NB4 (cell line): ENCODE measurements at regions not wholly inside any gene's neighbourhood (a gene's known extent, or its start where the extent isn't known, plus 50 kb on each side); places are given as distances from the start of the nearest gene placed in this dataset.

Experiments used
- CTCF ChIP-seq: IDR thresholded peaks from one replicate; pipeline ENCODE4 v1.5.1; 2012; ENCODE audit warnings: low read depth, low read length
- MAX ChIP-seq: IDR thresholded peaks from 2 replicates; pipeline ENCODE4 v1.6.1; 2011; ENCODE audit warnings: low read depth, low read length

GRCh38 chr4:62342346-62342745 lies 1142.2 kb downstream of the ADGRL3 start:
- TF ChIP-seq CTCF (no peak), MAX (no peak)
